ENCODE measurements at regions not wholly inside any gene's neighbourhood (a gene's known extent, or its start where the extent isn't known, plus 50 kb on each side); places are given as distances from the start of the nearest gene placed in this dataset.
"Not testable (repeated sequence)": the region's sequence is repeated elsewhere in the genome, so short reads cannot be mapped to it uniquely, and the experiment has no call there.

GRCh38 chr5:145014109-145014508 lies 821.0 kb downstream of the PRELID2 start:
- Histone ChIP-seq H3K27ac (no peak overlapping the region), H3K4me3 (no peak overlapping the region), H3K9ac (ENCODE audit: insufficient read length) (no peak overlapping the region), H3K9me3 (ENCODE audit: low read depth, low read length) (no peaks in the 10 kb centered on the region), H3K36me3 (ENCODE audit: insufficient read depth, low read length) (no peaks in the 10 kb centered on the region)
- TF ChIP-seq FOXP2 (optimal IDR thresholded peaks at IDR 0.05; ENCODE audit: control extremely low read depth, extremely low read length, insufficient read depth) (no peak), POLR2AphosphoS5 (IDR thresholded peaks at IDR 0.05; ENCODE audit: borderline replicate concordance, low read depth, low read length) (no peak), EZH2 (IDR thresholded peaks at IDR 0.05) (no peak)
- DNase-seq (ENCODE audit: low read depth, low spot score) = no peak

GRCh38 chr5:145010834-145011233 lies 824.3 kb downstream of the PRELID2 start:
- no peak overlapping the region for H3K27ac ChIP-seq
- no peak for DNase-seq (ENCODE audit: low read depth, low spot score)
- TF ChIP-seq EZH2 (IDR thresholded peaks at IDR 0.05) (no peak), POLR2AphosphoS5 (IDR thresholded peaks at IDR 0.05; ENCODE audit: borderline replicate concordance, low read depth, low read length) (no peak), FOXP2 (optimal IDR thresholded peaks at IDR 0.05; ENCODE audit: control extremely low read depth, extremely low read length, insufficient read depth) (no peak)

GRCh38 chr5:145008876-145009530 lies 826.1 kb downstream of the PRELID2 start:
- H3K4me3 ChIP-seq = no peak overlapping the region
- no peak for TF ChIP-seq POLR2AphosphoS5 (IDR thresholded peaks at IDR 0.05; ENCODE audit: borderline replicate concordance, low read depth, low read length)
- TF ChIP-seq FOXP2 (optimal IDR thresholded peaks at IDR 0.05; ENCODE audit: control extremely low read depth, extremely low read length, insufficient read depth) = no peak
- no peak for TF ChIP-seq EZH2 (IDR thresholded peaks at IDR 0.05)
- H3K36me3 ChIP-seq (ENCODE audit: insufficient read depth, low read length) = no peaks in the 10 kb centered on the region
- no peak overlapping the region for H3K27ac ChIP-seq
- no peaks in the 10 kb centered on the region for H3K9me3 ChIP-seq (ENCODE audit: low read depth, low read length)
- no peak for DNase-seq (ENCODE audit: low read depth, low spot score)
- H3K9ac ChIP-seq (ENCODE audit: insufficient read length) = no peak overlapping the region

More at GRCh38 chr5:145010834-145011233, 824.3 kb downstream of the PRELID2 start:
- no peaks in the 10 kb centered on the region for H3K9me3 ChIP-seq (ENCODE audit: low read depth, low read length)
- no peak overlapping the region for H3K9ac ChIP-seq (ENCODE audit: insufficient read length)
- no peaks in the 10 kb centered on the region for H3K36me3 ChIP-seq (ENCODE audit: insufficient read depth, low read length)
- no peak overlapping the region for H3K4me3 ChIP-seq

DNA sequence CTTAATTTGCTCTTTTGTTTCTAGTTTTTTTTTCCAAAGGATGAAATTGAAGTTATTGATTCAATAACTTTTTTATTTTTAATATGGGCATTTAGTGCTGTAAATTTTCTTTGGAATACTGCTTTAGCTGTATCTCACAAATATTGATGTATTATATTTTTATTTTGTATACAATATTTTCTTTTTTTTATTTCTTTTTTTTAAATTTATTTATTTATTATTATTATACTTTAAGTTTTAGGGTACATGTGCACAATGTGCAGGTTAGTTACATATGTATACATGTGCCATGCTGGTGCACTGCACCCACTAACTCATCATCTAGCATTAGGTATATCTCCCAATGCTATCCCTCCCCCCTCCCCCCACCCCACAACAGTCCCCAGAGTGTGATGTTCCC lies 823.7 kb downstream of the KCTD16 start:
- not testable (repeated sequence) for H3K36me3 ChIP-seq (ENCODE audit: insufficient read depth, low read length); DNase-seq (ENCODE audit: low read depth, low spot score); H3K27ac ChIP-seq; H3K9me3 ChIP-seq (ENCODE audit: low read depth, low read length); H3K4me3 ChIP-seq; H3K9ac ChIP-seq (ENCODE audit: insufficient read length)

DNA sequence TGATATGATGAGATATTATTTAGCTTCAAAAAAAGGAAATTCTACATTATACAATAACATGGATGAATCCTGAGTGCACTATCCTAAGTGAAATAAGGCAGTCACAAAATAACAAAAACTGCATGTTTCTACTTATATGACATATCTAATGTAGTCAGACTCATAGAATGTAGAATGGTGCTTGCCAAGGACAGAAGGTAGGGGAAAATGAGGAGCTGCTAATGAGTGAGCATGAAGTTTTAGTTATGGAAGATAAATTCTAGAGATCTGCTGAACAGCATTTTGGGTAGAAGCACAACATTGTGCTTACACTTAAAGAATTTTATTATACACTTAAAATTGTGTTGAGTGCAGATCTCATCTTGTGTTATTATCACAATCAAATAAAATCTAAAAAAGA lies 812.4 kb downstream of the KCTD16 start:
- Histone ChIP-seq H3K9ac (ENCODE audit: insufficient read length) (no peak overlapping the region), H3K27ac (no peak overlapping the region), H3K9me3 (ENCODE audit: low read depth, low read length) (no peaks in the 10 kb centered on the region), H3K36me3 (ENCODE audit: insufficient read depth, low read length) (no peaks in the 10 kb centered on the region), H3K4me3 (no peak overlapping the region)
- TF ChIP-seq EZH2 (IDR thresholded peaks at IDR 0.05) (no peak), POLR2AphosphoS5 (IDR thresholded peaks at IDR 0.05; ENCODE audit: borderline replicate concordance, low read depth, low read length) (no peak), FOXP2 (optimal IDR thresholded peaks at IDR 0.05; ENCODE audit: control extremely low read depth, extremely low read length, insufficient read depth) (no peak)
- no peak for DNase-seq (ENCODE audit: low read depth, low spot score)

DNA sequence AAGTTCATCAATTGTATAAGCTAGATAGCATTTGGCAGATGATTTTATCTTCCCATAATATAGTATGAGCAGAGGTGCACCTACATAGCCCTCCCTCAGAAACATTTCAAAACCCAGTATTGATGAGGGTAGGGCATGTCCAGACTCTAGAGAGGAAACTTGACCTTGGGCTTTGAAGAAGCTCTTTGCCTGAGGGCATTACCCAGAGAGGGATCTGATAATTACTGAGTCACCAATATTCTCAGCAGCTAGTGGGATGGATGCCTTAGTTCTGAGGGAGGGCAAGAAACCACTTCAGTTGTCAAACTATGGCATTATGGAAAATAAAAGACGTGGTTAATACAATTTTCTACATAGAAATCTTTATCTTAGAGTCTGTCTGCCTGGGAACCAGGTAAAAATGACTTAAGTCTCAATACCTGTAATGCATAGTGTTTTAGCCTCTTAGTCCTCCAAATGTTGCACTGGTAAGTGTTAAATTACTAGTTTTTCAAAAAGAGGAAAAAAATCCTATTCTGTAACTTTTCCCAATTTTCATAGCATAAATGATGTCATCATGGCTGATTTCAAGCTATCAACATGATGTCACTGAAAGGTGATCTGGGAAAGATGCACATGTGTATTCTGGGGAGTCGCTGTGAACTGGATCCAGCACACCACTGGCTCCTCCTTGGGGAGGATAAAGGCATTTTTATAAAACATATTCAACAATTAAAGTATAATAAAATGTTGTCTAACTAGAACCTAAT lies 809.0 kb downstream of the KCTD16 start:
- H3K27ac ChIP-seq = no peak overlapping the region
- H3K36me3 ChIP-seq (ENCODE audit: insufficient read depth, low read length) = no peaks in the 10 kb centered on the region
- TF ChIP-seq EZH2 (IDR thresholded peaks at IDR 0.05) (no peak), POLR2AphosphoS5 (IDR thresholded peaks at IDR 0.05; ENCODE audit: borderline replicate concordance, low read depth, low read length) (no peak), FOXP2 (optimal IDR thresholded peaks at IDR 0.05; ENCODE audit: control extremely low read depth, extremely low read length, insufficient read depth) (no peak)
- H3K9me3 ChIP-seq (ENCODE audit: low read depth, low read length) = no peaks in the 10 kb centered on the region
- DNase-seq (ENCODE audit: low read depth, low spot score) = no peak
- H3K9ac ChIP-seq (ENCODE audit: insufficient read length) = no peak overlapping the region
- H3K4me3 ChIP-seq = no peak overlapping the region

DNA sequence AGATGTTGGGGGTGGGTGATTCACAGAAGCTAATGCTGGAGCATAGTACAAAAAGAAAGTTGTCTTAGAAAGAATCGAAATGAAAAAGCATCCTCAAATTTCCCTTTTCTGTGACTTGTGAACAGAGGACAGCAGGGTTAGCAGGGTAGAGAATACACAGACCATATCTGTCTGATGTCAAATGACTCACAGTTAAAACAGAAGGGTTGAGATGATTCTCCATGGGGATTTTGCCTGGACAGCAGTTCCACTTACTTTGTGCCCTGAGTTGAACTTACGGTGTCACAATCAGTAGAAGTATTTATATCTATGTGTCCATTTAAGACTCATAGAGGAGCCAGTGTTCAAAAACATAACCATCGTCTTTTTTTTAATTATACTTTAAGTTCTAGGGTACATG lies 801.6 kb downstream of the KCTD16 start:
- no peak for DNase-seq (ENCODE audit: low read depth, low spot score)
- H3K9ac ChIP-seq (ENCODE audit: insufficient read length) = no peak overlapping the region
- H3K9me3 ChIP-seq (ENCODE audit: low read depth, low read length) = no peaks in the 10 kb centered on the region
- no peak for TF ChIP-seq EZH2 (IDR thresholded peaks at IDR 0.05)
- TF ChIP-seq FOXP2 (optimal IDR thresholded peaks at IDR 0.05; ENCODE audit: control extremely low read depth, extremely low read length, insufficient read depth) = no peak
- no peak for TF ChIP-seq POLR2AphosphoS5 (IDR thresholded peaks at IDR 0.05; ENCODE audit: borderline replicate concordance, low read depth, low read length)
- no peaks in the 10 kb centered on the region for H3K36me3 ChIP-seq (ENCODE audit: insufficient read depth, low read length)
- no peak overlapping the region for H3K4me3 ChIP-seq
- H3K27ac ChIP-seq = no peak overlapping the region

- no peak overlapping the region for H3K4me3 ChIP-seq
- DNase-seq (ENCODE audit: low read depth, low spot score) = no peak
- H3K36me3 ChIP-seq (ENCODE audit: insufficient read depth, low read length) = no peaks in the 10 kb centered on the region
- H3K27ac ChIP-seq = no peak overlapping the region
- H3K9ac ChIP-seq (ENCODE audit: insufficient read length) = no peak overlapping the region
- H3K9me3 ChIP-seq (ENCODE audit: low read depth, low read length) = no peaks in the 10 kb centered on the region
- TF ChIP-seq POLR2AphosphoS5 (IDR thresholded peaks at IDR 0.05; ENCODE audit: borderline replicate concordance, low read depth, low read length) (no peak), FOXP2 (optimal IDR thresholded peaks at IDR 0.05; ENCODE audit: control extremely low read depth, extremely low read length, insufficient read depth) (no peak), EZH2 (IDR thresholded peaks at IDR 0.05) (no peak)
Measured at GRCh38 chr5:144971108-144971850, 800.6 kb downstream of the KCTD16 start.

All from SK-N-MC (cell line).